B cell (primary cell): ENCODE measurements at regions not wholly inside any gene's neighbourhood (a gene's known extent, or its start where the extent isn't known, plus 50 kb on each side); places are given as distances from the start of the nearest gene placed in this dataset.

Experiments used
- ATAC-seq: fragments of 200-7000 bp; cut with Tn5 transposase; one replicate; pipeline ENCODE4 v1.10.0; 2021; ENCODE audit warnings: low read depth, mild to moderate bottlenecking, moderate number of reproducible peaks, moderate library complexity
- CTCF ChIA-PET: fragments of 350-600 bp; sonication (Branson Sonifier 250); formaldehyde crosslinking; loops from one replicate; lab custom pipeline; 2021; ENCODE audit warnings: antibody characterized with exemption, inconsistent platforms; lab: Charles Lee
- POLR2A ChIA-PET: fragments of 350-600 bp; sonication (Branson Sonifier 250); formaldehyde crosslinking; loops from one replicate; lab custom pipeline; 2021; ENCODE audit warnings: antibody characterized with exemption; lab: Charles Lee
- DNase-seq: peaks from one replicate; pipeline ENCODE4 v3.0.0; 2013
- H2AFZ ChIP-seq: 2 replicates; pipeline ENCODE4 v1.6.1; 2012; ENCODE audit warnings: mild to moderate bottlenecking, low read depth, low read length; ENCODE audit not compliant: insufficient read depth, poor library complexity, severe bottlenecking
- H3K27ac ChIP-seq, 2 donors: 1 replicate in 1 of 2; 2 replicates in 1 of 2; pipeline ENCODE4 v1.5.1; 2012 to 2013; ENCODE audit warnings: low read length in 2 of 2, mild to moderate bottlenecking in 2 of 2, moderate library complexity in 1 of 2
- H3K27me3 ChIP-seq, 4 experiments: fragments of 200-600 bp in 1 of 4; sonication (generic) in 1 of 4; replicated peaks in 1 of 4; 1 replicate in 2 of 4; 2 replicates in 2 of 4; pipeline versions ENCODE4 v1.6.1 to v1.7.0; 2013 to 2016; ENCODE audit warnings: low read length in 3 of 4, mild to moderate bottlenecking in 2 of 4, mixed read lengths in 1 of 4, moderate library complexity in 1 of 4; ENCODE audit not compliant: insufficient read depth in 4 of 4, control insufficient read depth in 3 of 4; ENCODE audit errors: control extremely low read depth in 1 of 4
- H3K36me3 ChIP-seq, 2 experiments: replicated peaks in 1 of 2; 1 replicate in 1 of 2; 2 replicates in 1 of 2; pipeline versions ENCODE4 v1.6.1 to v1.7.1; 2013; ENCODE audit warnings: low read length in 1 of 2; ENCODE audit not compliant: insufficient read depth in 2 of 2, control insufficient read depth in 1 of 2; ENCODE audit errors: control extremely low read depth in 1 of 2, extremely low read depth in 1 of 2
- H3K4me1 ChIP-seq, 2 donors: fragments of 200-600 bp in 1 of 2; sonication (generic) in 1 of 2; 1 replicate in 1 of 2; 2 replicates in 1 of 2; pipeline versions ENCODE4 v1.5.1 to v1.6.1; 2013 to 2017; ENCODE audit warnings: low read length in 2 of 2; ENCODE audit not compliant: control insufficient read depth in 2 of 2, insufficient read depth in 2 of 2
- H3K4me2 ChIP-seq: replicated peaks from 2 replicates; pipeline ENCODE3; 2012; ENCODE audit warnings: mild to moderate bottlenecking, low read depth, low read length; ENCODE audit not compliant: poor library complexity, severe bottlenecking
- H3K4me3 ChIP-seq, 5 experiments: fragments of 200-600 bp in 1 of 5; sonication (generic) in 1 of 5; 1 replicate in 3 of 5; 2 replicates in 2 of 5; pipeline versions ENCODE4 v1.5.1 to v1.7.0; 2011 to 2016; ENCODE audit warnings: low read length in 4 of 5, mild to moderate bottlenecking in 4 of 5, low read depth in 2 of 5, control low read depth in 1 of 5, moderate library complexity in 1 of 5; ENCODE audit not compliant: insufficient read depth in 1 of 5; ENCODE audit errors: control extremely low read depth in 1 of 5, extremely low read depth in 1 of 5
- H3K79me2 ChIP-seq: fragments of 200-600 bp; sonication (generic); one replicate; pipeline ENCODE4 v1.6.0; 2016; ENCODE audit warnings: low read length; ENCODE audit not compliant: control insufficient read depth, insufficient read depth
- H3K9ac ChIP-seq: fragments of 200-600 bp; sonication (generic); 2 replicates; pipeline ENCODE4 v1.6.1; 2017; ENCODE audit warnings: mild to moderate bottlenecking, low read length, moderate library complexity
- H3K9me3 ChIP-seq, 3 donors: one replicate each; pipeline versions ENCODE4 v1.6.1 to v1.7.1; 2013; ENCODE audit warnings: low read length in 2 of 3; ENCODE audit not compliant: control insufficient read depth in 2 of 3, insufficient read depth in 1 of 3; ENCODE audit errors: control extremely low read depth in 1 of 3
- H4K20me1 ChIP-seq: 2 replicates; pipeline ENCODE4 v1.6.0; 2012; ENCODE audit warnings: mild to moderate bottlenecking, low read length; ENCODE audit not compliant: insufficient read depth, control insufficient read depth, poor library complexity, severe bottlenecking
- H3K27ac Mint-ChIP-seq: one replicate; pipeline ENCODE4 v1.8.0; 2021; ENCODE audit warnings: mixed read lengths
- H3K27me3 Mint-ChIP-seq: one replicate; pipeline ENCODE4 v1.8.0; 2021; ENCODE audit warnings: mixed read lengths
- H3K4me1 Mint-ChIP-seq: one replicate; pipeline ENCODE4 v1.8.0; 2021; ENCODE audit warnings: mixed read lengths
- H3K4me3 Mint-ChIP-seq: one replicate; pipeline ENCODE4 v1.8.0; 2021; ENCODE audit warnings: mixed read lengths
- H3K9me3 Mint-ChIP-seq: one replicate; pipeline ENCODE4 v1.8.0; 2022; ENCODE audit warnings: mixed read lengths; ENCODE audit not compliant: insufficient read depth
- CTCF ChIP-seq: fragments of 200-600 bp; IDR thresholded peaks from one replicate; pipeline ENCODE4 v1.8.0; 2022; ENCODE audit warnings: antibody characterized with exemption, mild to moderate bottlenecking
- EZH2 ChIP-seq: IDR thresholded peaks from 2 replicates; pipeline ENCODE4 v1.6.1; 2012; ENCODE audit warnings: borderline replicate concordance, low read depth, mild to moderate bottlenecking, moderate library complexity, low read length; ENCODE audit not compliant: insufficient read depth, poor library complexity, severe bottlenecking
- WGBS: methylation state at CpG from one replicate; pipeline ENCODE4 v1.1.5; 2013; ENCODE audit warnings: missing lambda C conversion rate; ENCODE audit not compliant: insufficient coverage; 5-methylcytosine and 5-hydroxymethylcytosine counted together
- intact Hi-C: fragments of 100-400 bp; cut with micrococcal nuclease; formaldehyde crosslinking; loops from one replicate; pipeline ENCODE4 v1.10.0; 2022

GRCh38 chr2:228786901-228787300 lies 484.2 kb downstream of the PID1 start:
- TF ChIP-seq CTCF (no peak), EZH2 (no peak)
- no peaks in the 10 kb centered on the region for H3K79me2 ChIP-seq
- ATAC-seq (no peak), DNase-seq (no peak)
- Mint-ChIP-seq H3K4me1 (no peaks in the 10 kb centered on the region), H3K27ac (no peak overlapping the region), H3K9me3 (peaks cover 7% of the 10 kb centered on the region), H3K27me3 (no peaks in the 10 kb centered on the region), H3K4me3 (no peak overlapping the region)
- H3K9ac ChIP-seq = no peak overlapping the region
- peaks cover 0 to 4% (median 2%) of the 10 kb centered on the region in 3 donors for H3K9me3 ChIP-seq
- H3K27me3 ChIP-seq = no peaks in the 10 kb centered on the region
- POLR2A ChIA-PET = no interaction called here
- H3K4me1 ChIP-seq = no peaks in the 10 kb centered on the region
- no peak overlapping the region for H3K27ac ChIP-seq
- no peak overlapping the region for H2AFZ ChIP-seq
- H3K4me2 ChIP-seq = no peak overlapping the region
- H3K4me3 ChIP-seq = no peak overlapping the region
- intact Hi-C loops = no loop called here
- CTCF ChIA-PET = no interaction called here
- WGBS = 84% methylated on average over 6 of the region's 6 CpGs
- no peaks in the 10 kb centered on the region for H3K36me3 ChIP-seq
- no peaks in the 10 kb centered on the region for H4K20me1 ChIP-seq

- no peak overlapping the region for H3K9ac ChIP-seq
- H3K4me3 ChIP-seq = no peak overlapping the region
- H3K79me2 ChIP-seq = no peaks in the 10 kb centered on the region
- no peak for TF ChIP-seq EZH2
- TF ChIP-seq CTCF = no peak
- WGBS = 75% methylated on average over 2 of the region's 4 CpGs
- intact Hi-C loops = no loop called here
- H3K27me3 ChIP-seq = no peaks in the 10 kb centered on the region
- no peak overlapping the region for H3K4me3 Mint-ChIP-seq
- no peak overlapping the region for H3K4me2 ChIP-seq
- H4K20me1 ChIP-seq = no peaks in the 10 kb centered on the region
- no peak for ATAC-seq
- no peak overlapping the region for H3K27ac Mint-ChIP-seq
- H3K9me3 Mint-ChIP-seq = peaks cover 7% of the 10 kb centered on the region
- peaks cover 0 to 6% (median 2%) of the 10 kb centered on the region in 3 donors for H3K9me3 ChIP-seq
- no peak for DNase-seq
- H3K36me3 ChIP-seq = no peaks in the 10 kb centered on the region
- no peaks in the 10 kb centered on the region for H3K27me3 Mint-ChIP-seq
- H3K4me1 ChIP-seq = no peaks in the 10 kb centered on the region
- H2AFZ ChIP-seq = no peak overlapping the region
- H3K27ac ChIP-seq = no peak overlapping the region
- no peaks in the 10 kb centered on the region for H3K4me1 Mint-ChIP-seq
- POLR2A ChIA-PET = no interaction called here
- CTCF ChIA-PET = no interaction called here
Observed at GRCh38 chr2:228782281-228782680, 488.8 kb downstream of the PID1 start.
